Neutrophil (primary cell): ENCODE measurements at regions not wholly inside any gene's neighbourhood (a gene's known extent, or its start where the extent isn't known, plus 50 kb on each side); places are given as distances from the start of the nearest gene placed in this dataset.
"Not testable (repeated sequence)": the region's sequence is repeated elsewhere in the genome, so short reads cannot be mapped to it uniquely, and the experiment has no call there.

ENCODE experiments used
- H3K27ac ChIP-seq: fragments of 200-600 bp; sonication (generic); 2 replicates; pipeline ENCODE4 v1.5.1; 2016; ENCODE audit warnings: mild to moderate bottlenecking, moderate library complexity
- H3K27me3 ChIP-seq: fragments of 200-600 bp; sonication (generic); 2 replicates; pipeline ENCODE4 v1.6.0; 2016; ENCODE audit warnings: mild to moderate bottlenecking
- H3K36me3 ChIP-seq: fragments of 200-600 bp; sonication (generic); 2 replicates; pipeline ENCODE4 v1.5.1; 2017
- H3K4me1 ChIP-seq, 2 experiments: fragments of 200-600 bp in 1 of 2; sonication (generic) in 1 of 2; 1 replicate in 1 of 2; 2 replicates in 1 of 2; pipeline versions ENCODE4 v1.5.1 to v1.6.1; 2013 to 2016; ENCODE audit warnings: low read depth in 1 of 2, low read length in 1 of 2, mild to moderate bottlenecking in 1 of 2, moderate library complexity in 1 of 2; ENCODE audit not compliant: control insufficient read depth in 1 of 2, insufficient read depth in 1 of 2
- H3K4me3 ChIP-seq, 2 experiments: fragments of 200-600 bp in 1 of 2; sonication (generic) in 1 of 2; 1 replicate in 1 of 2; 2 replicates in 1 of 2; pipeline ENCODE4 v1.5.1; 2013 to 2016; ENCODE audit warnings: low read depth in 1 of 2, low read length in 1 of 2, mild to moderate bottlenecking in 1 of 2, moderate library complexity in 1 of 2
- H3K9me3 ChIP-seq: fragments of 200-600 bp; sonication (generic); 2 replicates; pipeline ENCODE4 v1.5.1; 2016
- CTCF ChIP-seq: fragments of 200-600 bp; sonication (generic); IDR thresholded peaks from 2 replicates; pipeline ENCODE4 v1.5.1; 2016; ENCODE audit warnings: antibody characterized with exemption

- H3K4me1 ChIP-seq = peaks cover 0 to 5% of the 10 kb centered on the region in 2 experiments
- TF ChIP-seq CTCF = no peak
- no peak overlapping the region for H3K27ac ChIP-seq
- H3K4me3 ChIP-seq = no peak overlapping the region
- H3K9me3 ChIP-seq = no peaks in the 10 kb centered on the region
- no peaks in the 10 kb centered on the region for H3K27me3 ChIP-seq
- H3K36me3 ChIP-seq = no peaks in the 10 kb centered on the region
Measured at GRCh38 chr5:96176022-96176421, 214.4 kb upstream of the ELL2 start.

GRCh38 chr5:96175090-96175489, 213.4 kb upstream of the ELL2 start:
- Histone ChIP-seq H3K9me3 (no peaks in the 10 kb centered on the region), H3K27me3 (no peaks in the 10 kb centered on the region), H3K4me3 (no peak overlapping the region), H3K36me3 (no peaks in the 10 kb centered on the region), H3K27ac (no peak overlapping the region), H3K4me1 (no peaks in the 10 kb centered on the region)
- TF ChIP-seq CTCF = no peak

GRCh38 chr5:96173366-96173765, 211.7 kb upstream of the ELL2 start:
- H3K4me1 ChIP-seq = no peaks in the 10 kb centered on the region
- no peak overlapping the region for H3K27ac ChIP-seq
- TF ChIP-seq CTCF = no peak
- H3K27me3 ChIP-seq = no peaks in the 10 kb centered on the region
- H3K36me3 ChIP-seq = no peaks in the 10 kb centered on the region
- H3K4me3 ChIP-seq = no peak overlapping the region
- H3K9me3 ChIP-seq = no peaks in the 10 kb centered on the region

- no peaks in the 10 kb centered on the region for H3K9me3 ChIP-seq
- TF ChIP-seq CTCF = no peak
- no peaks in the 10 kb centered on the region for H3K4me1 ChIP-seq
- no peak overlapping the region for H3K27ac ChIP-seq
- no peaks in the 10 kb centered on the region for H3K27me3 ChIP-seq
- H3K4me3 ChIP-seq = no peak overlapping the region
- H3K36me3 ChIP-seq = no peaks in the 10 kb centered on the region
Measured at GRCh38 chr5:96172436-96172835, 210.8 kb upstream of the ELL2 start.

GRCh38 chr5:96171973-96172372, 210.3 kb upstream of the ELL2 start:
- H3K36me3 ChIP-seq, H3K27ac ChIP-seq, H3K4me3 ChIP-seq, H3K4me1 ChIP-seq, H3K27me3 ChIP-seq, H3K9me3 ChIP-seq: not testable (repeated sequence)

- H3K4me1 ChIP-seq, H3K9me3 ChIP-seq, H3K4me3 ChIP-seq, H3K27ac ChIP-seq, H3K27me3 ChIP-seq, H3K36me3 ChIP-seq: not testable (repeated sequence)
Measured at GRCh38 chr5:96170481-96171125, 209.0 kb upstream of the ELL2 start.

GRCh38 chr5:96168833-96169232, 207.2 kb upstream of the ELL2 start:
- H3K4me3 ChIP-seq, H3K4me1 ChIP-seq, H3K36me3 ChIP-seq, H3K27me3 ChIP-seq, H3K27ac ChIP-seq, H3K9me3 ChIP-seq: not testable (repeated sequence)
